Activated CD8-positive, alpha-beta memory T cell treated with anti-CD3 and anti-CD28 coated beads, Interleukin-2, amount 50 U/mL, for 4 hours (primary cell): ENCODE measurements at regions not wholly inside any gene's neighbourhood (a gene's known extent, or its start where the extent isn't known, plus 50 kb on each side); places are given as distances from the start of the nearest gene placed in this dataset.
"Not testable (repeated sequence)": the region's sequence is repeated elsewhere in the genome, so short reads cannot be mapped to it uniquely, and the experiment has no call there.

Experiments
- DNase-seq: peaks from one replicate; pipeline ENCODE4 v3.0.0-alpha.2; 2020

- DNase-seq: no peak
Observed at GRCh38 chr22:40094485-40094884, 83.2 kb upstream of the TNRC6B start.

- DNase-seq: not testable (repeated sequence)
Observed at GRCh38 chr22:40099887-40100286, 77.8 kb upstream of the TNRC6B start.

GRCh38 chr22:40105755-40106154 lies 72.0 kb upstream of the TNRC6B start:
- DNase-seq: no peak

- no peak for DNase-seq
Observed at GRCh38 chr22:40107244-40107643, 70.5 kb upstream of the TNRC6B start.

- peak; percentile 30 for DNase-seq
Observed at GRCh38 chr22:40107851-40108378, 69.8 kb upstream of the TNRC6B start.

GRCh38 chr22:40108396-40108795 lies 69.3 kb upstream of the TNRC6B start:
- DNase-seq: no peak

GRCh38 chr22:40108926-40109325 lies 68.8 kb upstream of the TNRC6B start:
- not testable (repeated sequence) for DNase-seq

GRCh38 chr22:40111451-40111850 lies 66.3 kb upstream of the TNRC6B start:
- no peak for DNase-seq

- DNase-seq: no peak
Observed at GRCh38 chr22:40112595-40112994, 65.1 kb upstream of the TNRC6B start.

GRCh38 chr22:40113696-40114095 lies 64.0 kb upstream of the TNRC6B start:
- no peak for DNase-seq

GRCh38 chr22:40114411-40114810 lies 63.3 kb upstream of the TNRC6B start:
- DNase-seq: no peak

GRCh38 chr22:40116496-40117200 lies 61.1 kb upstream of the TNRC6B start:
- DNase-seq: peak; percentile 35

GRCh38 chr22:40118979-40119378 lies 58.7 kb upstream of the TNRC6B start:
- DNase-seq: no peak

GRCh38 chr22:40120848-40121247 lies 56.9 kb upstream of the TNRC6B start:
- DNase-seq: no peak

GRCh38 chr22:40121461-40121860 lies 56.3 kb upstream of the TNRC6B start:
- no peak for DNase-seq

- DNase-seq: no peak
Observed at GRCh38 chr22:40122792-40123191, 54.9 kb upstream of the TNRC6B start.

GRCh38 chr22:40123387-40123786 lies 54.3 kb upstream of the TNRC6B start:
- no peak for DNase-seq
